Subcutaneous abdominal adipose tissue (tissue), 5 donors: ENCODE measurements at regions not wholly inside any gene's neighbourhood (a gene's known extent, or its start where the extent isn't known, plus 50 kb on each side); places are given as distances from the start of the nearest gene placed in this dataset.
A peak's percentile ranks its signal among the peaks of the same experiment; 100 is the strongest.
"Not testable (repeated sequence)": the region's sequence is repeated elsewhere in the genome, so short reads cannot be mapped to it uniquely, and the experiment has no call there.

Experiments
- H3K27ac ChIP-seq: one replicate; pipeline ENCODE4 v1.7.0; 2013; ENCODE audit warnings: low read depth, mild to moderate bottlenecking, inconsistent platforms, low read length, moderate library complexity
- H3K27me3 ChIP-seq, 5 donors: one replicate each; pipeline ENCODE4 v1.7.0; 2013; ENCODE audit warnings: low read length in 5 of 5, inconsistent platforms in 1 of 5; ENCODE audit not compliant: control insufficient read depth in 5 of 5, insufficient read depth in 4 of 5
- H3K36me3 ChIP-seq, 5 donors: one replicate each; pipeline ENCODE4 v1.7.0; 2013; ENCODE audit warnings: low read length in 5 of 5; ENCODE audit not compliant: control insufficient read depth in 5 of 5, insufficient read depth in 5 of 5
- H3K4me1 ChIP-seq, 5 donors: one replicate each; pipeline ENCODE4 v1.7.0; 2013; ENCODE audit warnings: low read length in 5 of 5, mild to moderate bottlenecking in 3 of 5, moderate library complexity in 1 of 5; ENCODE audit not compliant: control insufficient read depth in 5 of 5, insufficient read depth in 5 of 5
- H3K4me3 ChIP-seq, 5 donors: one replicate each; pipeline ENCODE4 v1.7.0; 2013; ENCODE audit warnings: low read length in 5 of 5, low read depth in 1 of 5
- H3K9ac ChIP-seq, 5 donors: one replicate each; pipeline ENCODE4 v1.7.0; 2013; ENCODE audit warnings: low read length in 5 of 5, mild to moderate bottlenecking in 4 of 5, moderate library complexity in 3 of 5
- H3K9me3 ChIP-seq, 5 donors: one replicate each; pipeline ENCODE4 v1.7.0; 2013; ENCODE audit warnings: low read length in 5 of 5; ENCODE audit not compliant: control insufficient read depth in 5 of 5
- donor health status: healthy.
- donor health status: healthy.
- donor health status: healthy.
- donor health status: healthy.
- donor health status: healthy.

DNA sequence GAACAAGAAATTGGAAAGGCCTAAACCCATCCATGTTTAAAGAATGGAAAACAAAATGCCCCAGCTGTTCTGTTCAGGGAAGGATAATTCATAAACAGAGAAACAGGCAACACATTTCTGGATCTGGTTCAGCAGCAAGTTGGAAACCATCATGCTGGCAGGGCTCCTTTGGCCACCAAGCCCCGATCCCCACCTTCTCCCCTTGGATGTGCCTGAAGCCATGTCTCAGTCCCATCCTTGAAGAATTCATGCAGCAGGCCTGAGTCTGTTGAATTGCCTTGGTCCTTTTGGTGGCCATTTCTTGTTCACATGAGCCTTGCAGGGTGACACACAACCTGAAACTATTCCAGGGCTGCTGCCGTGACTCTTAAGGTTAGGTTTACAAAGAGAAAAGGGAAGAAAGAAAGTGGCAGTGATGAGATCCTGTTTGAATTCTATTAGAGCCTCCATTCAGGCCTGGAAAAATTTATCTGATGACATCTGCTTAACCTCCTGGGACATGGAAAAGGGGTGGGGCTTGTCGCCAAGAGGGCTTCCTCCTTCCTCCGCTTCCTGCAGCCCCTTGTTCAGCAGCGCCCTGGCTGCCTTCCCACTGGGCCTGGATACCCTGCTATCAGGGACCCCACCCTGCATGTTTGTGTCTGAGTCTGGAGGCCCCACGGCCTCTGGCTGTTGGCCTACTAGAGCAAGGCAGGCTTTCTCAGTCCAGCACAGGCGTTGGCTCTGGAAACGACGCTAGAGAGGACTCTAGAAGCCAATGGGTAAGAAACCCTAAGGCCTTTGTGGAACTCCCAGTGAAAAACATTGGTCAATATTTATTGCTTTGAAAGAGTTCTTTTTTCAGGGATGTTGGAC lies 341.9 kb downstream of the C12orf75 start:
- Histone ChIP-seq H3K4me3 (peak overlapping the region in 2 of 5 donors; percentile 7 to 37), H3K9ac (no peak overlapping the region), H3K9me3 (no peaks in the 10 kb centered on the region), H3K36me3 (no peaks in the 10 kb centered on the region), H3K27me3 (no peaks in the 10 kb centered on the region), H3K27ac (peak overlapping the region; percentile 64), H3K4me1 (peaks cover 6 to 44% (median 24%) of the 10 kb centered on the region in 5 donors)

DNA sequence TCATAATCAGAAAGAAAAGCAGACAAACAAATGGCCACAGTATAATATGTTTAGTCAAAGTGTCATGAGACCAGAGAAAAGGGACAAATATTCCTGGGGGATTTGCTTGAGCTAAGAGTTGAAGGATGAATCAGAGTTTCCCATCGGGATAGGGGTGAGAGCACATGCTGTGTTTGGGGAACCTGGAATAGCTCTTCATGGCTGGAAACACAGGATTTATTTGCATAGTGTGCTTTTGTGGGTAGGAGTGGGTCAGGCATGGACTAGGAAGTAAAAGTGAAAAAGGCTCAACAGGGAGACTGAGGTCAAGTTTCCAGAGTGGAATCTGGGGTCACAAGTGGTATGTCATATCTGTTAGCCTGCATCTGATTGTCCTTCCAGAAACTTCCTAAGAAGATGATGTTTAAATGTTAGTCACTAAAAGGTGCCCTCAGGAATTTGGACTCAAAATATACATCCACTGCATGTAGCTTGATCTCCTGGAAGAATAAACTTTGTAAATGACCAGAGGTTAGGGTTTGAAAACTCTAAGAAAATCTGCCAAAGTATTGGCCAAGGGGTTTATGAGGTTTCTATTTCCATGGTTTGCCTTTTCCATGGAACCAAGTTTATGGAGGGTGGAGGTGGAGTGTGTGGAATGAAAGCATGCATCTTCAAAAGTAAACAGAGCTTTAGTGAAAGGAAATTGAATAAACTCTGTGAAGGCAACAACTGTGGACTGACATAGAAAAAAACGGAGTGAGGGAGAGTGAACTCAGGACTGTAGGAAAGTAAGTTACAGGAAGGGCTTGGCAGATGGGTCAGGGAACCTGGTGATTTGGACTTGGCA lies 344.6 kb downstream of the C12orf75 start:
- Histone ChIP-seq H3K36me3 (no peaks in the 10 kb centered on the region), H3K9ac (no peak overlapping the region), H3K4me1 (peaks cover 6 to 44% (median 24%) of the 10 kb centered on the region in 5 donors), H3K27me3 (no peaks in the 10 kb centered on the region), H3K9me3 (no peaks in the 10 kb centered on the region), H3K4me3 (no peak overlapping the region), H3K27ac (no peak overlapping the region)

DNA sequence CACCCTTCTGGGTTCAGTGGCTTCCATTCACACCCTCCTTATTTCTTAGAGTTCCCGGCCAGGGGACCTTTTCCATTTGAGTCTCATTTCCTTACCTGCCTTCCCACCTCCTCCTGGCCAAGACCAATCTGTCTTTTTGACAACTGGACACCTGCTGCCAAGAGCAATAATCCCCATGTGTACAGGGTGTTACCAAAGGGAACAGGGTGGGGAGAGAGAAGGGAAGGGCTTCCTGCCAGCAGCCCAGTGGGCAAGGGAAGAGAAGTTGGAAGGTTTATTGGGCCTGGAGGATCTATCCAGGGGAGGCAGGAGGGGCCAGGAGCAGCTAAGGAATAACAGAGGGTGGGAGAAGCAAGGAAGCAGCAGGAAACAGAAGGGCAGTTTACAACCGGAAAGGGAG lies 346.2 kb downstream of the C12orf75 start:
- H3K4me3 ChIP-seq = no peak overlapping the region
- peaks cover 6 to 40% (median 20%) of the 10 kb centered on the region in 5 donors for H3K4me1 ChIP-seq
- no peak overlapping the region for H3K27ac ChIP-seq
- H3K27me3 ChIP-seq = no peaks in the 10 kb centered on the region
- H3K9ac ChIP-seq = no peak overlapping the region
- H3K9me3 ChIP-seq = no peaks in the 10 kb centered on the region
- no peaks in the 10 kb centered on the region for H3K36me3 ChIP-seq

DNA sequence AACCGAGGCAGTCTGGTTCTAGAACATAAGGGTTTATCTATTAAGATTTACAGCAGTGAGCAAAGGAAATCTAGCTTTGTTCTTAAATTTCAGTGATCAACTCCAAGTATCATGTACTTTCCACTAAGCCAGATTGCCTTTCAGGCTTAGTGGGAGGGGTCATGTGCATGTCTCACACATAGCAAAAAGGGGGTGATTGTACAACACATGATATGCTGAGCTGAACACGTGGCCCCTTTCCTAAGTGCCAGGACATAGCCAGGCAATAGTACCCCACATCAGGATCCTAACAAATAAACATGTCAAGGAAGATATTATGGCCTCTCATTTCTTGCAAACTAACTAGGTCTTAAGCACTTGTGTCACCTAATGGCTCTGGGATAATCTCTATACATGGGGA lies 347.2 kb downstream of the C12orf75 start:
- Histone ChIP-seq H3K36me3 (no peaks in the 10 kb centered on the region), H3K4me1 (peaks cover 2 to 30% (median 10%) of the 10 kb centered on the region in 5 donors), H3K27me3 (no peaks in the 10 kb centered on the region), H3K9ac (no peak overlapping the region), H3K27ac (no peak overlapping the region), H3K9me3 (no peaks in the 10 kb centered on the region), H3K4me3 (no peak overlapping the region)

DNA sequence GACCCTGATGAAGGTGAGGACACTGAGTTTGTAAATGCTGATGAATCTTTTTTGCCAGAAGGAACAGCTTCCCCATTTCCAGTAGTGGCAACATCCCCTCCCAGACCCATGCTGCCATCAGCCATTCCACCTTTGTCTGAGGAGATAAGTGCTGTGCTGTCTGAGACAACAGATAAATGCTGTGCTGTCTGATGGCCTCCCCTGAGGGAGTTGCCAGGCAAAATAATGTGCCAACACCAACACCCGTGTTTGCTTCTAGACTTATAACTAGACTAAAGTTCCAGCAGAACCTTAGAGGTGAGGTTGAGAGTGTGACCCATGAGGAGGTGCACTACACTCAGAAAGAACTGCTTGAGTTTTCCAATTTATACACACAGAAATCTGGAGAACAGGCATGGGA lies 349.5 kb downstream of the C12orf75 start:
- H3K4me3 ChIP-seq = no peak overlapping the region
- peaks cover 0 to 19% (median 5%) of the 10 kb centered on the region in 5 donors for H3K4me1 ChIP-seq
- H3K27ac ChIP-seq = no peak overlapping the region
- H3K36me3 ChIP-seq = no peaks in the 10 kb centered on the region
- no peaks in the 10 kb centered on the region for H3K27me3 ChIP-seq
- no peak overlapping the region for H3K9ac ChIP-seq
- no peaks in the 10 kb centered on the region for H3K9me3 ChIP-seq

DNA sequence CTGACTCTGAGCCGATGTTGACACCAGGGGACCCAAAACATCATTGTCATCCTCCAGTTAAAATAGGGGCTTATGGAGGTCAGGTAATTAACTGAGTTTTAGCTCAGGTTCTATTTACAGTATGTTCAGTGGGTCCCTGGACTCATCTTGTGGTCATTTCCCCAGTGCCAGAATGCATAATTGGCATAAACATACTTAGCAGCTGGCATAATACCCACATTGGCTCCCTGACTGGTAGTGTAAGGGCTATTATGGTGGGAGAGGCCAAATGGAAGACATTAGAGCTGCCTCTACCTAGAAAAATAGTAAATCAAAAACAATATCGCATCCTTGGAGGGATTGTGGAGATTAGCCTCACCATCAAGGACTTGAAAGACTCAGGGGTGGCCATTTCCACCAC lies 350.9 kb downstream of the C12orf75 start:
- Histone ChIP-seq H3K4me1 (peaks cover 0 to 11% (median 5%) of the 10 kb centered on the region in 5 donors), H3K36me3 (no peaks in the 10 kb centered on the region), H3K9ac (no peak overlapping the region), H3K27ac (no peak overlapping the region), H3K27me3 (no peaks in the 10 kb centered on the region), H3K4me3 (no peak overlapping the region), H3K9me3 (no peaks in the 10 kb centered on the region)

DNA sequence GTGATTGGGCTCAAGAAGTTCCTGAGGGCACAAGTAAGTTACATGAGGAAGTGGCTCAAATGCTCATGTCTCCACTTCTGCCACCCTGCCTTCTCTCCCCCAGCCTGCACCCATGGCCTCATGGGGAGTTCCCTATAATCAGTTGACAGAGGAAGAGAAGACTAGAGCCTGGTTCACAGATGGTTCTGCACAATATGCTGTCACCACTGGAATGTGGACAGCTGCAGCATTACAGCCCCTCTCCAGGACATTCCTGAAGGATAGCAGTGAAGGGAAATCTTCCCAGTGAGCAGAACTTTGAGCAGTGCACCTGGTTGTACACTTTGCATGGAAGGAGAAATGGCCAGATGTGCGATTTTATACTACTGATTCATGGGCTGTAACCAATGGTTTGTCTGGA lies 352.3 kb downstream of the C12orf75 start:
- H3K4me1 ChIP-seq, H3K9me3 ChIP-seq, H3K27ac ChIP-seq, H3K36me3 ChIP-seq, H3K4me3 ChIP-seq, H3K9ac ChIP-seq, H3K27me3 ChIP-seq: not testable (repeated sequence)

DNA sequence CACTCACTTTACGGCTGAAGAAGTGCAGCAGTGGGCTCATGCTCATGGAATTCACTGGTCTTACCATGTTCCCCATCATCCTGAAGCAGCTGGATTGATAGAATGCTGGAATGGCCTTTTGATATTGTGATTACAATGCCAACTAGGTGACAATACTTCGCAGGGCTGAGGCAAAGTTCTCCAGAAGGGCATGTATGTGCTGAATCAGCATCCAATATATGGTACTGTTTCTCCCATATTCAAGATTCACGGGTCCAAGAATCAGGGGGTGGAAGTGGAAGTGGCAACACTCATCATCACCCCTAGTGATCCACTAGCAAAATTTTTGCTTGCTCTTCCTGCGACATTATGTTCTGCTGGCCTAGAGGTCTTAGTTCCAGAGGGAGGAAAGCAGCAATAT lies 353.3 kb downstream of the C12orf75 start:
- H3K4me1 ChIP-seq, H3K36me3 ChIP-seq, H3K9me3 ChIP-seq: not testable (repeated sequence)

DNA sequence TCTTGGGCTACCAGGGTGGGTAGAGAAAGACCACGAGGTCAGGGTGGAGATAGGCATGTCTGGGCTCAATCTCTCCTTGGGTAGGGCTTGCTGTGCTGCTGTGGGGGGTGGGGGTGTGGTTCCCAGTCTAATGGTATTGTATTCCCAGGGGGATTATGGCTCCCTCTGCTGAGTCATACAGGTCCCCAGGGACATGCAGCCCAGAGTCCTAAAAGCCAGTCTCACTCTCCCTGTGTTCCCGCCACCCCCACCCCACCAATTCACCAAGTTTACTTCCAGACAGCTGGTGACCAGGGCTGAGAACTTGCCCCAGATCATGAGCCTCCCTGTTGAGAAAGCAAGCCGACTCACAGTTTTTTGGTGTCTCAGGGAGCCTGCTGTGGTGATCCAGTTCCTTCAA lies 367.6 kb downstream of the C12orf75 start:
- no peaks in the 10 kb centered on the region for H3K4me1 ChIP-seq
- no peak overlapping the region for H3K4me3 ChIP-seq
- H3K27me3 ChIP-seq = no peaks in the 10 kb centered on the region
- H3K27ac ChIP-seq = no peak overlapping the region
- peaks cover 0 to 3% (median 0%) of the 10 kb centered on the region in 5 donors for H3K9me3 ChIP-seq
- H3K9ac ChIP-seq = no peak overlapping the region
- no peaks in the 10 kb centered on the region for H3K36me3 ChIP-seq

More for the DNA sequence above, 353.3 kb downstream of the C12orf75 start:
- H3K9ac ChIP-seq, H3K27ac ChIP-seq, H3K4me3 ChIP-seq, H3K27me3 ChIP-seq: not testable (repeated sequence)

DNA sequence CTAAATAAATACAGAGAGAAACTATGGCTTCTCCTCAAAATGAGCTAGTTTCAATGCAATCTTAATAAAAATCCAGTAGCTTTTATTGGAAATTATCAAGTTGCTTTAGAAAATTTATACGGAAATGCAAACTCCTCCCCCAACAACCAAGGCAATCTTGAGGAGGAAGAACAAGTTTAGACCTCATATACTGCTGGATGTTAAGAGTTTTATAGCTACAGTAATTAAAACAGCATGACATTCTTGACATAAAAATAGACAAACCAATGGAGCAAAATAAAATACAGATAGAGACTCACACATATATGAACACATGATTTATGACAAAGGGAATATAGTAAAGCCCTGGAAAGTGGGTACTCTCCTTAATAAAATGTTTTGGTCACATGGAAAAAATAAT lies 368.7 kb downstream of the C12orf75 start:
- Histone ChIP-seq H3K9me3 (peaks cover 0 to 3% (median 0%) of the 10 kb centered on the region in 5 donors), H3K27ac (no peak overlapping the region), H3K4me3 (no peak overlapping the region), H3K36me3 (no peaks in the 10 kb centered on the region), H3K27me3 (no peaks in the 10 kb centered on the region), H3K9ac (no peak overlapping the region), H3K4me1 (no peaks in the 10 kb centered on the region)
